Left lobe of liver (tissue), 2 donors: ENCODE measurements at regions not wholly inside any gene's neighbourhood (a gene's known extent, or its start where the extent isn't known, plus 50 kb on each side); places are given as distances from the start of the nearest gene placed in this dataset.
A peak's percentile ranks its signal among the peaks of the same experiment; 100 is the strongest.

Experiments used
- ATAC-seq: fragments of 200-7000 bp; cut with Tn5 transposase; one replicate; pipeline ENCODE4 v1.9.1; 2020; ENCODE audit warnings: mild to moderate bottlenecking, moderate library complexity
- DNase-seq: peaks from one replicate; pipeline ENCODE4 v3.0.0-alpha.2; 2020; ENCODE audit warnings: low spot score
- donor health status: DM: no; HTN: no; CAD: no; lungs with moderate emphysema.
- donor health status: DM: no; HTN: yes; CAD: no.

- DNase-seq (no peak), ATAC-seq (no peak)
Observed at GRCh38 chr4:183846951-183847350, 58.2 kb upstream of the STOX2 start.

GRCh38 chr4:183848805-183849204, 56.3 kb upstream of the STOX2 start:
- peak; percentile 74 for DNase-seq
- ATAC-seq: peak; percentile 97

DNA sequence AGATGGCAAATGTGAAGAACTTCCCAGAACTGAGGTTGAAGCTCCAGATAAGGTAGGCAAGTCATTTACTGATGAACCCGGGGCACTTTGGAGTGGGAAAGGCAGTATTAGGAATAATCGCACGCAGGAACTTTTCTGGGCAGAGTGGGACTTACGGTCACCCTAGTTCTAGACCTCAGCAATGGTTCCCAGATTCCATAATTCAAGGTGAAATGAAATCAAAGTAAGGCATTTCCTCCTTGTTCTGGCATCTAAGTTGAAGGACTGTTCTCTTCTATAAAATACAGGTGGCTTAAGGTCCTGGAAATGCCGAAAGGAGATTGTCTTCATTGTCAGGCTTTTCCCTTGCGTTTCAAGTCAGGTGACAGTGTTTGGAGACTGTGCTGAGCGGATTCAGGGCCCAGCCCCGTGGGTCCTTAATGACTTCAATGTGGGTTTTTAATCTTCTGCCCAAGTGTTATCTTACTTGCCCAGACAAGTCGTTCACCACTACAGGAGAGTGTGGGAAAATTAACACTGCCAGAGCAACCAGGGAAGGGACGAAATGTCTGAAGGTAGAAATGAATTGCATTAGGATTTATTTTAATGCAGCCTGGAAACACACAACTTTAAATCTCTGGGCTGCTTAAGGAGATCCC, 52.1 kb upstream of the STOX2 start:
- no peak for ATAC-seq
- DNase-seq: no peak

DNA sequence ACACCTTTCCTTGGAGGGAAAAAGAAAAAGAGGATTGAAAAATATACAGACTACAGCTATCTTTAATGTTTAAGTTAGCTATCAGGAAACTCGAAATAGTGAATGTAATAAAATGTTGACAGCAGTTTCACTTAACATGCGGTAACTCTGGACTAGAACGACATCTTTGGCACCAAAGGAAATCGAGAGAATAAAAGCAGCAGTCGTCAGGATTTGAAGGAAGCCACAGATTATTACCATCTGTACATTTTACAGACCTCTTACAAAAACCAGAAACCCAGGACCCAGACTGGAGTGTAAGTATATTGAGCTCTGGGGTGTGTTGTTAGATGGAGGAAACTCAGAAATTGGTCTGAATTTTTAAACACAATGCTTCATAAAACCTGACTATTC, 51.6 kb upstream of the STOX2 start:
- no peak for DNase-seq
- ATAC-seq: no peak
